Hepatocyte (in vitro differentiated cells): ENCODE measurements at regions not wholly inside any gene's neighbourhood (a gene's known extent, or its start where the extent isn't known, plus 50 kb on each side); places are given as distances from the start of the nearest gene placed in this dataset.

ENCODE experiments used
- CTCF ChIP-seq: fragments of 200-600 bp; sonication (generic); IDR thresholded peaks from 2 replicates; pipeline ENCODE4 v1.5.1; 2016; ENCODE audit warnings: antibody characterized with exemption, mild to moderate bottlenecking; ENCODE audit not compliant: poor library complexity
- EZH2 ChIP-seq: fragments of 200-600 bp; sonication (generic); IDR thresholded peaks from 2 replicates; pipeline ENCODE4 v1.6.1; 2016; ENCODE audit warnings: antibody characterized with exemption, mild to moderate bottlenecking, borderline replicate concordance
- EZH2phosphoT487 ChIP-seq: fragments of 200-600 bp; sonication (generic); IDR thresholded peaks from one replicate; pipeline ENCODE4 v1.6.1; 2018; ENCODE audit warnings: antibody characterized with exemption, mild to moderate bottlenecking, low read depth, moderate library complexity; ENCODE audit not compliant: unreplicated experiment, severe bottlenecking

DNA sequence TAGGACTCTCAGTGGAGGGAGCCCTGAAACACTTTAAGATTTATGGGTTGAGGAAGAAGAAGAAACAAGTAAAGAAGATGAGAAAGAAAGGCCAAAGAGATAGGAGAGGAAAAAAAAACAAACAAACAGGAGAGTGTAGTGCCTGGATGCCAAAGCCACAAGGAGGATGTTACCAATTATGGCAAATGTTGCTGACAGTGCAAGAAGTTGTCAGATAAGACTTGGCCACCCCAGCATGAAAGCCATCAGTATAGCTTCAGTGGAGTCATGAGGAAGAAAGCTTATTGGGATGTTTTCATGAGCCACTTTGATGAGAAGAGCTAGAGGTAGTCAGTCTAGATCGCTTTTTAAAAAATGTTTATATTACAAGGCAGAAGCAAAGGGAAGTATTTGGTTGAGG, 380.2 kb upstream of the ADGRL4 start:
- TF ChIP-seq EZH2phosphoT487 (no peak), CTCF (no peak), EZH2 (no peak)
